Osteoblast (primary cell): ENCODE measurements at regions not wholly inside any gene's neighbourhood (a gene's known extent, or its start where the extent isn't known, plus 50 kb on each side); places are given as distances from the start of the nearest gene placed in this dataset.
"Not testable (repeated sequence)": the region's sequence is repeated elsewhere in the genome, so short reads cannot be mapped to it uniquely, and the experiment has no call there.

Source experiments
- DNase-seq: peaks from one replicate; pipeline ENCODE4 v3.0.0; 2011; ENCODE audit warnings: low spot score, mixed read lengths; ENCODE audit not compliant: insufficient read length; ENCODE audit errors: missing footprints
- H2AFZ ChIP-seq: 2 replicates; pipeline ENCODE4 v1.6.0; 2011; ENCODE audit warnings: mild to moderate bottlenecking, low read length
- H3K27ac ChIP-seq: 2 replicates; pipeline ENCODE4 v1.5.1; 2011; ENCODE audit warnings: mild to moderate bottlenecking, low read depth, low read length, moderate library complexity
- H3K27me3 ChIP-seq: 2 replicates; pipeline ENCODE4 v1.6.0; 2012; ENCODE audit warnings: mild to moderate bottlenecking, control low read depth, inconsistent platforms, low read length, moderate library complexity; ENCODE audit not compliant: insufficient read depth
- H3K36me3 ChIP-seq: 2 replicates; pipeline ENCODE4 v1.5.1; 2011; ENCODE audit warnings: mild to moderate bottlenecking, low read length, control low read depth, moderate library complexity; ENCODE audit not compliant: insufficient read depth
- H3K4me1 ChIP-seq: 2 replicates; pipeline ENCODE4 v1.5.1; 2011; ENCODE audit warnings: mild to moderate bottlenecking, low read length, control low read depth, moderate library complexity; ENCODE audit not compliant: insufficient read depth
- H3K4me2 ChIP-seq: 2 replicates; pipeline ENCODE4 v1.6.0; 2011; ENCODE audit warnings: mild to moderate bottlenecking, low read length; ENCODE audit not compliant: insufficient read depth
- H3K4me3 ChIP-seq: fragments of 200-600 bp; sonication (generic); 3 replicates; pipeline ENCODE4 v1.5.1; 2012; ENCODE audit warnings: mild to moderate bottlenecking, low read length, inconsistent platforms; ENCODE audit not compliant: insufficient read depth
- H3K79me2 ChIP-seq: 2 replicates; pipeline ENCODE4 v1.6.0; 2012; ENCODE audit warnings: mild to moderate bottlenecking, low read length, control low read depth, inconsistent platforms; ENCODE audit not compliant: insufficient read depth
- H3K9me3 ChIP-seq: 2 replicates; pipeline ENCODE4 v1.5.1; 2011; ENCODE audit warnings: low read depth, low read length, control low read depth
- H4K20me1 ChIP-seq: 2 replicates; pipeline ENCODE4 v1.6.0; 2012; ENCODE audit warnings: mild to moderate bottlenecking, low read length, control low read depth; ENCODE audit not compliant: insufficient read depth
- CTCF ChIP-seq: IDR thresholded peaks from 2 replicates; pipeline ENCODE4 v1.5.1; 2011; ENCODE audit warnings: mild to moderate bottlenecking, low read depth, low read length, moderate library complexity; ENCODE audit errors: extremely low read depth

- Histone ChIP-seq H3K79me2 (no peaks in the 10 kb centered on the region), H3K27me3 (no peaks in the 10 kb centered on the region), H2AFZ (no peak overlapping the region), H3K9me3 (no peaks in the 10 kb centered on the region), H3K4me1 (no peaks in the 10 kb centered on the region), H3K4me3 (no peak overlapping the region), H3K36me3 (no peaks in the 10 kb centered on the region), H3K27ac (no peak overlapping the region), H4K20me1 (no peaks in the 10 kb centered on the region), H3K4me2 (no peak overlapping the region)
- DNase-seq, result no peak
- TF ChIP-seq CTCF, result no peak
Observed at GRCh38 chr6:115540077-115540869, 520.4 kb downstream of the FRK start.

DNA sequence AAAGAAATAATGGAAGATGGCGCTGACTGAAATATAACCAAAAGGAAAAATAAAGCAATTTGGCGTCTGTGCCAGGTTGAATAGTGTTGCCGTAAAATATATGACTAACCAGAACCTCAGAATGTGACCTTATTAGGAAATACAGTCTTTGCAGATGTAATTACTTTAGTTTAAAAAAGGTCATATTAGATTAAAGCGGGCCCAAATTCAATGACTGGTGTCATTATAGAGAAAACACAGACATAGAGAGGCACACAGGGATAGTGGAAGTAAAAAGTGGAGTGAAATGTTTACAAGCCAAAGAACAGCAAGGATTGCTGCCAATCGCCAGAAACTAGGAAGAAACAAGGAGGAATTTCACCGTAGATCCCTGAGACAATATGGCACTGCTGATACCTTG is 521.2 kb downstream of the FRK start:
- no peaks in the 10 kb centered on the region for H3K9me3 ChIP-seq
- no peak for DNase-seq
- no peaks in the 10 kb centered on the region for H4K20me1 ChIP-seq
- H2AFZ ChIP-seq, result no peak overlapping the region
- H3K36me3 ChIP-seq, result no peaks in the 10 kb centered on the region
- no peak overlapping the region for H3K4me3 ChIP-seq
- TF ChIP-seq CTCF, result no peak
- no peaks in the 10 kb centered on the region for H3K4me1 ChIP-seq
- H3K79me2 ChIP-seq, result no peaks in the 10 kb centered on the region
- no peak overlapping the region for H3K4me2 ChIP-seq
- no peaks in the 10 kb centered on the region for H3K27me3 ChIP-seq
- H3K27ac ChIP-seq, result no peak overlapping the region

GRCh38 chr6:115524821-115525220 is 535.9 kb downstream of the FRK start:
- H3K4me3 ChIP-seq, result no peak overlapping the region
- no peaks in the 10 kb centered on the region for H3K27me3 ChIP-seq
- H3K4me1 ChIP-seq, result no peaks in the 10 kb centered on the region
- no peak overlapping the region for H2AFZ ChIP-seq
- H3K9me3 ChIP-seq, result no peaks in the 10 kb centered on the region
- DNase-seq, result no peak
- H3K27ac ChIP-seq, result no peak overlapping the region
- H3K36me3 ChIP-seq, result no peaks in the 10 kb centered on the region
- H3K79me2 ChIP-seq, result no peaks in the 10 kb centered on the region
- H3K4me2 ChIP-seq, result no peak overlapping the region
- no peak for TF ChIP-seq CTCF
- no peaks in the 10 kb centered on the region for H4K20me1 ChIP-seq

- H3K9me3 ChIP-seq, H3K79me2 ChIP-seq, H3K4me3 ChIP-seq, DNase-seq, H4K20me1 ChIP-seq, H3K4me2 ChIP-seq, H3K27me3 ChIP-seq, H3K27ac ChIP-seq, H3K4me1 ChIP-seq, H3K36me3 ChIP-seq, H2AFZ ChIP-seq: not testable (repeated sequence)
Observed at GRCh38 chr6:115521747-115522146, 538.9 kb downstream of the FRK start.
